ENCODE measurements at regions not wholly inside any gene's neighbourhood (a gene's known extent, or its start where the extent isn't known, plus 50 kb on each side); places are given as distances from the start of the nearest gene placed in this dataset.

GRCh38 chr3:89803711-89804110, 696.3 kb downstream of the EPHA3 start:
- H3K27me3 Mint-ChIP-seq: no peaks in the 10 kb centered on the region

GRCh38 chr3:89806166-89806565, 698.7 kb downstream of the EPHA3 start:
- Mint-ChIP-seq H3K36me3 (ENCODE audit: insufficient read depth) (no peaks in the 10 kb centered on the region), H3K4me3 (ENCODE audit: low read depth) (no peak overlapping the region), H3K4me1 (ENCODE audit: low read depth) (no peaks in the 10 kb centered on the region), H3K27me3 (no peaks in the 10 kb centered on the region), H3K9me3 (ENCODE audit: low read depth) (no peaks in the 10 kb centered on the region), H3K27ac (no peak overlapping the region)
- TF ChIP-seq CTCF (IDR thresholded peaks at IDR 0.05; ENCODE audit: unreplicated experiment): no peak
- no peak for DNase-seq (ENCODE audit: low spot score, unreplicated experiment)

More at GRCh38 chr3:89803711-89804110, 696.3 kb downstream of the EPHA3 start:
- no peaks in the 10 kb centered on the region for H3K9me3 Mint-ChIP-seq (ENCODE audit: low read depth)
- H3K36me3 Mint-ChIP-seq (ENCODE audit: insufficient read depth): no peaks in the 10 kb centered on the region
- DNase-seq (ENCODE audit: low spot score, unreplicated experiment): no peak
- no peak overlapping the region for H3K27ac Mint-ChIP-seq
- TF ChIP-seq CTCF (IDR thresholded peaks at IDR 0.05; ENCODE audit: unreplicated experiment): no peak
- H3K4me3 Mint-ChIP-seq (ENCODE audit: low read depth): no peak overlapping the region
- H3K4me1 Mint-ChIP-seq (ENCODE audit: low read depth): no peaks in the 10 kb centered on the region

GRCh38 chr3:89808680-89809197, 701.3 kb downstream of the EPHA3 start:
- Mint-ChIP-seq H3K27ac (no peak overlapping the region), H3K4me3 (ENCODE audit: low read depth) (no peak overlapping the region), H3K36me3 (ENCODE audit: insufficient read depth) (no peaks in the 10 kb centered on the region), H3K27me3 (no peaks in the 10 kb centered on the region), H3K9me3 (ENCODE audit: low read depth) (no peaks in the 10 kb centered on the region), H3K4me1 (ENCODE audit: low read depth) (no peaks in the 10 kb centered on the region)
- no peak for TF ChIP-seq CTCF (IDR thresholded peaks at IDR 0.05; ENCODE audit: unreplicated experiment)
- DNase-seq (ENCODE audit: low spot score, unreplicated experiment): no peak

GRCh38 chr3:89813500-89813899, 706.1 kb downstream of the EPHA3 start:
- Mint-ChIP-seq H3K9me3 (ENCODE audit: low read depth) (no peaks in the 10 kb centered on the region), H3K4me1 (ENCODE audit: low read depth) (no peaks in the 10 kb centered on the region), H3K4me3 (ENCODE audit: low read depth) (no peak overlapping the region), H3K27me3 (no peaks in the 10 kb centered on the region), H3K36me3 (ENCODE audit: insufficient read depth) (no peaks in the 10 kb centered on the region), H3K27ac (no peak overlapping the region)
- DNase-seq (ENCODE audit: low spot score, unreplicated experiment): no peak
- TF ChIP-seq CTCF (IDR thresholded peaks at IDR 0.05; ENCODE audit: unreplicated experiment): no peak

GRCh38 chr3:89841041-89841440, 733.6 kb downstream of the EPHA3 start:
- Mint-ChIP-seq H3K27me3 (no peaks in the 10 kb centered on the region), H3K4me3 (ENCODE audit: low read depth) (no peak overlapping the region), H3K36me3 (ENCODE audit: insufficient read depth) (no peaks in the 10 kb centered on the region)

More at GRCh38 chr3:89841041-89841440, 733.6 kb downstream of the EPHA3 start:
- no peak for DNase-seq (ENCODE audit: low spot score, unreplicated experiment)
- TF ChIP-seq CTCF (IDR thresholded peaks at IDR 0.05; ENCODE audit: unreplicated experiment): no peak
- Mint-ChIP-seq H3K4me1 (ENCODE audit: low read depth) (no peaks in the 10 kb centered on the region), H3K9me3 (ENCODE audit: low read depth) (no peaks in the 10 kb centered on the region), H3K27ac (no peak overlapping the region)
